ENCODE measurements at regions not wholly inside any gene's neighbourhood (a gene's known extent, or its start where the extent isn't known, plus 50 kb on each side); places are given as distances from the start of the nearest gene placed in this dataset.

DNA sequence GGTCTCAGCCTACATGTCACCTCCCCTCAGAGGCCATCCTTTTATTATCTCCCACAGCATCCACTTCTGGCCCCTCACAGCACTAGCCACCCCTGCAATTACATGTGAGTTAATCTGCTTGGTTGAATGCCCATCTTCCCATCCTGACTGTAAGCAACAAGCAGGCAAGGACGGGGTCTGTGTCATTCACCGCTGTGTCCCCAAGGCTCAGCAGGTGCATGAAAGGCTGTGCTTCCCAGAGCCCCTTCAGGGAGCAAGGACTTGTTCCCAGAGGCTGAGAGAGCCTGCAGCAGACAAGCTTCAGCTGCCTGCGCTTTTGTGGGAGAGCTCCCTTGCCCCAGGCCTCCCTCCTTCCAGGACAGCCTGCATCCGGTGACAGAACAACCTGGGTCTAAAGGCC, 172.7 kb upstream of the GSC start:
- no peak for DNase-seq
- Histone ChIP-seq H3K79me2 (ENCODE audit: low read length) (no peaks in the 10 kb centered on the region), H4K20me1 (ENCODE audit: insufficient read depth, low read depth, low read length) (no peaks in the 10 kb centered on the region), H3K9me3 (ENCODE audit: low read length) (no peaks in the 10 kb centered on the region), H2AFZ (ENCODE audit: low read length) (no peak overlapping the region), H3K9me2 (replicated peaks; ENCODE audit: insufficient read depth, low read length) (no peaks in the 10 kb centered on the region), H3K9ac (ENCODE audit: low read length) (no peak overlapping the region), H3K4me1 (ENCODE audit: low read length) (no peaks in the 10 kb centered on the region), H3K4me3 (ENCODE audit: low read length) (no peak overlapping the region), H3K36me3 (ENCODE audit: insufficient read depth, low read length) (no peaks in the 10 kb centered on the region), H3K4me2 (ENCODE audit: low read depth, low read length, poor library complexity, severe bottlenecking) (no peak overlapping the region), H3K27ac (ENCODE audit: low read length) (no peak overlapping the region), H3K27me3 (ENCODE audit: low read length) (no peaks in the 10 kb centered on the region)

DNA sequence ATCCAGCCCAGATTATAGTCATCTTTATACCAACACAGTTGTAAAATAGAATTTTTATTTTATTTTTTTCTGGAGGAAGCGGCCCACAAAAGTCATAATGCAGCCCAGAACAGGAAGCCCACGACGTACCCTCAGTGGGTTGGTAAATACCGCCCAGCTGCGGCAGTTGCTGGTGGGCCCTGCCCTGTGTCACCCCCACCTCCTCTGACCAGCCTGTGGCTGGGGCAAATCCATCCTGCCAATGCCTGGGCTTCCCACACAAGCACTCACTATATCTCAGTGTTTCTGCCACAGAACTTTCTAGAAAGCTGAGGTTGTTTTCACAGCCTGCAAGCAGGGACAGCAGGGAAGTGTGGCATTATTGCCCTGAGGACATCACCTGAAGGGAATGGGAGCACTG, 171.4 kb upstream of the GSC start:
- H3K36me3 ChIP-seq (ENCODE audit: insufficient read depth, low read length): no peaks in the 10 kb centered on the region
- H3K27ac ChIP-seq (ENCODE audit: low read length): no peak overlapping the region
- H3K4me1 ChIP-seq (ENCODE audit: low read length): no peaks in the 10 kb centered on the region
- no peaks in the 10 kb centered on the region for H3K9me2 ChIP-seq (replicated peaks; ENCODE audit: insufficient read depth, low read length)
- no peak overlapping the region for H3K9ac ChIP-seq (ENCODE audit: low read length)
- H3K9me3 ChIP-seq (ENCODE audit: low read length): no peaks in the 10 kb centered on the region
- H3K4me2 ChIP-seq (ENCODE audit: low read depth, low read length, poor library complexity, severe bottlenecking): no peak overlapping the region
- H3K4me3 ChIP-seq (ENCODE audit: low read length): no peak overlapping the region
- no peak overlapping the region for H2AFZ ChIP-seq (ENCODE audit: low read length)
- no peak for DNase-seq
- H3K79me2 ChIP-seq (ENCODE audit: low read length): no peaks in the 10 kb centered on the region
- H4K20me1 ChIP-seq (ENCODE audit: insufficient read depth, low read depth, low read length): no peaks in the 10 kb centered on the region
- no peaks in the 10 kb centered on the region for H3K27me3 ChIP-seq (ENCODE audit: low read length)

DNA sequence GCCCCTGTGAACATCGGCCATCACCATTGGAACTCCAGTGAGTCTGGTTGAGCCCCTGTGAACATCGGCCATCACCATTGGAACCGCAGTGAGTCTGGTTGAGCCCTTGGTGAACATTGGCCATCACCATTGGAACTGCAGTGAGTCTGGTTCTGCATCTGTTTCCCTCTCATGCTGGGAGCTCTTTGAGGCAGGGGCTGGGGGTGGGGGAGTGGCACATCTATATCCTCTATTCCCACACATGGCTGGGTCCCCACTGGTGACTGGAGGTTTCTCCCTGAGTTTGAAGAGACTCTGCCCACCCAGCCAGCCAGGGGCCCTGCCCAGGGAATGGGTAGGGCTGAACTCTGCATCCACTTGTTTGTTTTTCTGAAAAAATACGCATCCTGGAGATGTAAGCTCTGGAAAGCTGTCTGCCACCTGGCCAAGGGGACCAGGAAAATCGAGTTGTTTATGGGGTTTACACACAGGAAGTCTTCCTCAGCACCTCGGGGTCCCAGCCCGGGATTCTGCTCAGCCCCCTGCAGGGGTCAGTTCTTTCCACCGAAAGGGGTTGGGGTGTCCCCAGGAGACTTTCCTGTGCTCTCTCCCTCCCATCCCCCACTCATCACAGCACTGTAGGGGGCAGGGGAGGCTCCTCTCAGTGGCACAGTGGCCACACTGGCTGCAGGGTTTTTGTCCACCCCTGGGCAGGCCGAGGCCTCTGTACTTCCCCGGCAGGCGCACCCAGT, 170.5 kb upstream of the GSC start:
- H3K36me3 ChIP-seq (ENCODE audit: insufficient read depth, low read length): no peaks in the 10 kb centered on the region
- no peak overlapping the region for H3K4me2 ChIP-seq (ENCODE audit: low read depth, low read length, poor library complexity, severe bottlenecking)
- no peak overlapping the region for H3K9ac ChIP-seq (ENCODE audit: low read length)
- H3K9me2 ChIP-seq (replicated peaks; ENCODE audit: insufficient read depth, low read length): no peaks in the 10 kb centered on the region
- no peaks in the 10 kb centered on the region for H3K9me3 ChIP-seq (ENCODE audit: low read length)
- H3K4me3 ChIP-seq (ENCODE audit: low read length): no peak overlapping the region
- no peaks in the 10 kb centered on the region for H3K27me3 ChIP-seq (ENCODE audit: low read length)
- no peak for DNase-seq
- no peak overlapping the region for H2AFZ ChIP-seq (ENCODE audit: low read length)
- H3K4me1 ChIP-seq (ENCODE audit: low read length): no peaks in the 10 kb centered on the region
- no peaks in the 10 kb centered on the region for H3K79me2 ChIP-seq (ENCODE audit: low read length)
- H3K27ac ChIP-seq (ENCODE audit: low read length): no peak overlapping the region
- no peaks in the 10 kb centered on the region for H4K20me1 ChIP-seq (ENCODE audit: insufficient read depth, low read depth, low read length)

DNA sequence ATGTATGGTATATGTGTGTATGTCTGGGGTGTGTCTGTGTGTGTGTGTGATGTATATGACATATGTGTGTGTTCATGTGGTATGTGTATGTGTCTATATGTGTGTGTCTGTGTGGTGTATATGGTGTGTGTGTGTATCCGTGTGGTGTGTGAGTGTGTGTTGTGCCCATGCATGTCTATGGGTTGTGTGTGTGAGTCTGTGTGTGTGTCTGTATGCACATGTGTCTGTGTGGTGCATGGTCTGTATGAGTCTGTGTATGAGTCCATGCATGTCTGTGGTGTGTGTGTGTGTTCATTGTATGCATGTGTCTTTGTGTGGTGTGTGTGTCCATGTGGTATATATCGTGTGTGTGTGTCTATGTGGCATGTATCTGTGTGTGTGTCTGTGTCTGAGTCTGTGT, 168.1 kb upstream of the GSC start:
- Histone ChIP-seq H3K4me2 (ENCODE audit: low read depth, low read length, poor library complexity, severe bottlenecking) (no peak overlapping the region), H3K27me3 (ENCODE audit: low read length) (no peaks in the 10 kb centered on the region), H2AFZ (ENCODE audit: low read length) (no peak overlapping the region), H3K27ac (ENCODE audit: low read length) (no peak overlapping the region), H3K9me2 (replicated peaks; ENCODE audit: insufficient read depth, low read length) (no peaks in the 10 kb centered on the region), H4K20me1 (ENCODE audit: insufficient read depth, low read depth, low read length) (no peaks in the 10 kb centered on the region), H3K4me3 (ENCODE audit: low read length) (no peak overlapping the region), H3K9me3 (ENCODE audit: low read length) (no peaks in the 10 kb centered on the region), H3K79me2 (ENCODE audit: low read length) (no peaks in the 10 kb centered on the region), H3K36me3 (ENCODE audit: insufficient read depth, low read length) (no peaks in the 10 kb centered on the region), H3K9ac (ENCODE audit: low read length) (no peak overlapping the region), H3K4me1 (ENCODE audit: low read length) (no peaks in the 10 kb centered on the region)
- no peak for DNase-seq

- H3K4me2 ChIP-seq (ENCODE audit: low read depth, low read length, poor library complexity, severe bottlenecking): no peak overlapping the region
Observed at GRCh38 chr14:94936901-94937685, 167.2 kb upstream of the GSC start.

DNA sequence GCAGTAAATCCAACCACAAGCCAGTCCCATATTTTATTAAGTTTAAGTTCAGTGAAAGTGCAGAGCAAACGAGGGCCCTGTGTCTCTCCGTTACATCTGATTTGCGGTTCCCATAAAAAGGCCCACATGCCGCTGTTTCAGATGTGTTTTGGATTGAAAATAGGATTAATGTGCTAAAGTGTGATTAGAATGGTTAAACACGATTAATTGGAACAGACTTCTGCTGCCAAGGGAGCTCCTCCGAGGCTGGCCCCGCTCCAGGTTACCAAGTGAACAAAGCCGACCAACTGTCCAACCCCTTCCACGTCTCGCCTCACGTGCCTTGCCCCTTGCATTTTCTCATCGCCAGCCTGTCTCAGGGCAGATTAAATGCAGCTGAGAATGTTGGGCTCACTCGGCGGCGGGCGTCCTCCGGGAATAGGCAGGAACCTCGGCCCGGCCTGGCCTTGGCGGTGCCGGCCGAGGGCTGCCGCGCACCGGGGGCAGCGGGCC, 166.5 kb upstream of the GSC start:
- Histone ChIP-seq H3K9me2 (replicated peaks; ENCODE audit: insufficient read depth, low read length) (no peaks in the 10 kb centered on the region), H3K36me3 (ENCODE audit: insufficient read depth, low read length) (no peaks in the 10 kb centered on the region), H3K79me2 (ENCODE audit: low read length) (no peaks in the 10 kb centered on the region), H2AFZ (ENCODE audit: low read length) (no peak overlapping the region), H3K4me2 (ENCODE audit: low read depth, low read length, poor library complexity, severe bottlenecking) (no peak overlapping the region), H3K9ac (ENCODE audit: low read length) (no peak overlapping the region), H3K27me3 (ENCODE audit: low read length) (no peaks in the 10 kb centered on the region), H3K4me3 (ENCODE audit: low read length) (no peak overlapping the region), H4K20me1 (ENCODE audit: insufficient read depth, low read depth, low read length) (no peaks in the 10 kb centered on the region), H3K9me3 (ENCODE audit: low read length) (no peaks in the 10 kb centered on the region), H3K27ac (ENCODE audit: low read length) (no peak overlapping the region), H3K4me1 (ENCODE audit: low read length) (no peaks in the 10 kb centered on the region)
- DNase-seq: no peak

More at GRCh38 chr14:94936901-94937685, 167.2 kb upstream of the GSC start:
- no peak overlapping the region for H3K4me3 ChIP-seq (ENCODE audit: low read length)
- H3K79me2 ChIP-seq (ENCODE audit: low read length): no peaks in the 10 kb centered on the region
- no peak overlapping the region for H3K27ac ChIP-seq (ENCODE audit: low read length)
- H3K36me3 ChIP-seq (ENCODE audit: insufficient read depth, low read length): no peaks in the 10 kb centered on the region
- DNase-seq: no peak
- no peaks in the 10 kb centered on the region for H3K4me1 ChIP-seq (ENCODE audit: low read length)
- no peaks in the 10 kb centered on the region for H3K9me2 ChIP-seq (replicated peaks; ENCODE audit: insufficient read depth, low read length)
- no peaks in the 10 kb centered on the region for H4K20me1 ChIP-seq (ENCODE audit: insufficient read depth, low read depth, low read length)
- H2AFZ ChIP-seq (ENCODE audit: low read length): no peak overlapping the region
- no peaks in the 10 kb centered on the region for H3K27me3 ChIP-seq (ENCODE audit: low read length)
- no peaks in the 10 kb centered on the region for H3K9me3 ChIP-seq (ENCODE audit: low read length)
- no peak overlapping the region for H3K9ac ChIP-seq (ENCODE audit: low read length)

GRCh38 chr14:94935706-94936300, 165.9 kb upstream of the GSC start:
- H3K4me3 ChIP-seq (ENCODE audit: low read length): no peak overlapping the region
- no peaks in the 10 kb centered on the region for H3K9me2 ChIP-seq (replicated peaks; ENCODE audit: insufficient read depth, low read length)
- H3K9me3 ChIP-seq (ENCODE audit: low read length): no peaks in the 10 kb centered on the region
- no peaks in the 10 kb centered on the region for H4K20me1 ChIP-seq (ENCODE audit: insufficient read depth, low read depth, low read length)
- DNase-seq: no peak
- H3K4me2 ChIP-seq (ENCODE audit: low read depth, low read length, poor library complexity, severe bottlenecking): no peak overlapping the region
- no peaks in the 10 kb centered on the region for H3K79me2 ChIP-seq (ENCODE audit: low read length)
- no peaks in the 10 kb centered on the region for H3K4me1 ChIP-seq (ENCODE audit: low read length)
- H3K27ac ChIP-seq (ENCODE audit: low read length): no peak overlapping the region
- H3K27me3 ChIP-seq (ENCODE audit: low read length): no peaks in the 10 kb centered on the region
- H3K36me3 ChIP-seq (ENCODE audit: insufficient read depth, low read length): no peaks in the 10 kb centered on the region
- no peak overlapping the region for H3K9ac ChIP-seq (ENCODE audit: low read length)
- H2AFZ ChIP-seq (ENCODE audit: low read length): no peak overlapping the region

- Histone ChIP-seq H3K9me2 (replicated peaks; ENCODE audit: insufficient read depth, low read length) (no peaks in the 10 kb centered on the region), H3K4me1 (ENCODE audit: low read length) (no peaks in the 10 kb centered on the region), H3K4me3 (ENCODE audit: low read length) (no peak overlapping the region), H3K9me3 (ENCODE audit: low read length) (no peaks in the 10 kb centered on the region), H3K27ac (ENCODE audit: low read length) (no peak overlapping the region), H3K79me2 (ENCODE audit: low read length) (no peaks in the 10 kb centered on the region), H3K36me3 (ENCODE audit: insufficient read depth, low read length) (no peaks in the 10 kb centered on the region), H2AFZ (ENCODE audit: low read length) (no peak overlapping the region), H4K20me1 (ENCODE audit: insufficient read depth, low read depth, low read length) (no peaks in the 10 kb centered on the region), H3K4me2 (ENCODE audit: low read depth, low read length, poor library complexity, severe bottlenecking) (no peak overlapping the region), H3K9ac (ENCODE audit: low read length) (no peak overlapping the region), H3K27me3 (ENCODE audit: low read length) (no peaks in the 10 kb centered on the region)
- DNase-seq: no peak
Observed at GRCh38 chr14:94934276-94934810, 164.4 kb upstream of the GSC start.

All from Karpas-422 (cell line).